ENCODE measurements at regions not wholly inside any gene's neighbourhood (a gene's known extent, or its start where the extent isn't known, plus 50 kb on each side); places are given as distances from the start of the nearest gene placed in this dataset.

DNA sequence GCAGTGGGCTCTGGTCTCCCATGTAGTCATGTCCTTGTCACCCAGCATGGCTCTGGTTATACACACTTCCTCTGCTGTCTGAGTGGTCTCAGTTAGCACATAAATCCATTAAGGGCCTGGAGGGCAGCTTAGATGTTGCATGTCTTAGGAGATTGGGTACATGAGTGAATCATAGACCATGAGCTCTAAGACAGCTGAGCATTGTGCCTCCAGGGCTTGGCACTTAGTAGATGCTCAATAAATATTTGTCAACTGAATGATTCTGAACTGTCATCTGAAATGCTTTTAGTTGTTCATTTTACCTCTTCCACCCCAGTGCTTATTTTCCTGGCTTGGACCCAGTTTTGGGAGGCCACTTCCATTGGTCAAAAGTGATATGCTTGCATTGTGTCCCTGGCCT lies 135.6 kb downstream of the BOD1 start:
- no peak overlapping the region for H2AFZ ChIP-seq (ENCODE audit: low read length)
- no peaks in the 10 kb centered on the region for H3F3A ChIP-seq (ENCODE audit: insufficient read depth, low read length)
- no peaks in the 10 kb centered on the region for H3K36me3 ChIP-seq (ENCODE audit: insufficient read depth, low read length)
- no peak overlapping the region for H3K9ac ChIP-seq (ENCODE audit: low read length)
- H3K79me2 ChIP-seq (ENCODE audit: insufficient read depth, low read length), result no peaks in the 10 kb centered on the region
- H4K20me1 ChIP-seq (ENCODE audit: insufficient read depth, low read length), result no peaks in the 10 kb centered on the region
- no peak overlapping the region for H3K4me3 ChIP-seq (ENCODE audit: low read depth, low read length, poor library complexity, severe bottlenecking)
- no peaks in the 10 kb centered on the region for H3K9me2 ChIP-seq (ENCODE audit: low read depth, low read length)
- H3K27ac ChIP-seq (ENCODE audit: low read depth, low read length, poor library complexity, severe bottlenecking), result no peak overlapping the region
- no peak for TF ChIP-seq EZH2 (IDR thresholded peaks at IDR 0.05; ENCODE audit: borderline replicate concordance, low read length)
- TF ChIP-seq, protein P1, sequence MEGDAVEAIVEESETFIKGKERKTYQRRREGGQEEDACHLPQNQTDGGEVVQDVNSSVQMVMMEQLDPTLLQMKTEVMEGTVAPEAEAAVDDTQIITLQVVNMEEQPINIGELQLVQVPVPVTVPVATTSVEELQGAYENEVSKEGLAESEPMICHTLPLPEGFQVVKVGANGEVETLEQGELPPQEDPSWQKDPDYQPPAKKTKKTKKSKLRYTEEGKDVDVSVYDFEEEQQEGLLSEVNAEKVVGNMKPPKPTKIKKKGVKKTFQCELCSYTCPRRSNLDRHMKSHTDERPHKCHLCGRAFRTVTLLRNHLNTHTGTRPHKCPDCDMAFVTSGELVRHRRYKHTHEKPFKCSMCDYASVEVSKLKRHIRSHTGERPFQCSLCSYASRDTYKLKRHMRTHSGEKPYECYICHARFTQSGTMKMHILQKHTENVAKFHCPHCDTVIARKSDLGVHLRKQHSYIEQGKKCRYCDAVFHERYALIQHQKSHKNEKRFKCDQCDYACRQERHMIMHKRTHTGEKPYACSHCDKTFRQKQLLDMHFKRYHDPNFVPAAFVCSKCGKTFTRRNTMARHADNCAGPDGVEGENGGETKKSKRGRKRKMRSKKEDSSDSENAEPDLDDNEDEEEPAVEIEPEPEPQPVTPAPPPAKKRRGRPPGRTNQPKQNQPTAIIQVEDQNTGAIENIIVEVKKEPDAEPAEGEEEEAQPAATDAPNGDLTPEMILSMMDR (IDR thresholded peaks at IDR 0.05; ENCODE audit: low read length), result no peak
- H3K4me1 ChIP-seq (ENCODE audit: insufficient read depth, low read length, severe bottlenecking), result no peaks in the 10 kb centered on the region
- no peaks in the 10 kb centered on the region for H3K9me3 ChIP-seq (ENCODE audit: low read length)
- 0 out of 2 replicates have a peak, but pooled peaks cover 2% of the 10 kb centered on the region for H3K27me3 ChIP-seq (ENCODE audit: insufficient read depth, low read length)
- no peak overlapping the region for H3K4me2 ChIP-seq (ENCODE audit: low read length)

DNA sequence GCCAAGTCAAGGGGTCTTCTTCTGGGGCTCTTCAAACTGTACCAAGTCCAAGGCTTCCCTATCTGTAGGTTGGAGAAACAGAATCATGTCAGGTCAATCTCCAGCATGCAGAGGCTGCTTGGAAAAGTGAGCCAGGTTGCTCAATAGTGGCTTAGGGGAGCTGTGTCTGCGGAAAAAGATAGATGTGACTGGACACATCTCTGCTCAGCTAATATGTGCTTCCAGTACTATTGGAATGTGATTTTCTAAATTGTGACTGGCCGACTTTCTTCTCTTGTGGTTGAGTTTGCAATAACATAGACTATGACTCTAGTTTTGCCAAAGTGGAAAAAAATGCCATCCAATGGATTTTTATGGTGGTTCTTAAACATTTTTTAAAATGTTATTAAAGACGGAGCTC lies 136.7 kb downstream of the BOD1 start:
- no peak overlapping the region for H3K4me2 ChIP-seq (ENCODE audit: low read length)
- H3K4me1 ChIP-seq (ENCODE audit: insufficient read depth, low read length, severe bottlenecking), result no peaks in the 10 kb centered on the region

DNA sequence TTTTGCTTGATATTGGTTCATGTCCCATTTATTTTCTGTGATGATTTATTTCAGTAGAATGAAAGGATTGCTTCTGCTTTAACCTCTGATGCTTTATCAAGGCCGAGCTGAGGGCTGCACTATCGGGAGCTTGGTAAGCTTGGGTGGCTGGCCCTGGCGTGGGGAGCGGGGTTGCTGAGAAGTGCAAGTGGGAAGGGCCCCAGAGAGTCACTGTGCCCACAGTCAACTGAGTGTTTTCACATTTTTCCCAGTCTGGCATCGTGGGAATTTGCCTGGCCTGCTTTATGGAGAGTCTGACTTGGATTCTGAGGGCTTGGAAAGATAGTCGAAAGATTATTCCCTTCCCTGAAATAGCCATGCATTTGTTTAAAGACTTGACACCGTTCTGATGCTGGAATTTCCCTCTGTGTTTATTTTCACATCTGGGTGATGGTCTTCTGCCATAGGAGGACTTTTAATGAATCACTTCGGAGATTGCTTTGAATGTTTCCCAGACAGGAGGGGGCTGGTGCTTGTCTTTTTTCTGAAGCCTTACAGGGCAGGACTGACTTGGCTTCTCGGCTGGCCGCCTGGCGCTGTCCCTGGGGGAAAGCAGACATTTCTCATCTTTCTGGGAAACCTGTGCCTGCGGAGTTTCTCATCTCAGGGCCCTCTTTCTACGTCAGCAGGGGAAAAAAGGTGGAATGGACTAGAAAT lies 139.0 kb downstream of the BOD1 start:
- Histone ChIP-seq H3K27me3 (ENCODE audit: insufficient read depth, low read length) (0 out of 2 replicates have a peak, but pooled peaks cover 2% of the 10 kb centered on the region), H2AFZ (ENCODE audit: low read length) (no peak overlapping the region), H3F3A (ENCODE audit: insufficient read depth, low read length) (no peaks in the 10 kb centered on the region), H3K79me2 (ENCODE audit: insufficient read depth, low read length) (no peaks in the 10 kb centered on the region), H3K27ac (ENCODE audit: low read depth, low read length, poor library complexity, severe bottlenecking) (no peak overlapping the region), H3K36me3 (ENCODE audit: insufficient read depth, low read length) (no peaks in the 10 kb centered on the region), H3K9me3 (ENCODE audit: low read length) (no peaks in the 10 kb centered on the region), H3K9me2 (ENCODE audit: low read depth, low read length) (no peaks in the 10 kb centered on the region), H3K4me2 (ENCODE audit: low read length) (no peak overlapping the region), H3K4me3 (ENCODE audit: low read depth, low read length, poor library complexity, severe bottlenecking) (no peak overlapping the region), H3K4me1 (ENCODE audit: insufficient read depth, low read length, severe bottlenecking) (no peaks in the 10 kb centered on the region), H3K9ac (ENCODE audit: low read length) (no peak overlapping the region), H4K20me1 (ENCODE audit: insufficient read depth, low read length) (no peaks in the 10 kb centered on the region)
- TF ChIP-seq, protein P1 (IDR thresholded peaks at IDR 0.05; ENCODE audit: low read length), result no peak
- TF ChIP-seq EZH2 (IDR thresholded peaks at IDR 0.05; ENCODE audit: borderline replicate concordance, low read length), result no peak

More for the DNA sequence above, 136.7 kb downstream of the BOD1 start:
- Histone ChIP-seq H3K9me2 (ENCODE audit: low read depth, low read length) (no peaks in the 10 kb centered on the region), H2AFZ (ENCODE audit: low read length) (no peak overlapping the region), H3F3A (ENCODE audit: insufficient read depth, low read length) (no peaks in the 10 kb centered on the region), H3K36me3 (ENCODE audit: insufficient read depth, low read length) (no peaks in the 10 kb centered on the region), H3K9ac (ENCODE audit: low read length) (no peak overlapping the region), H3K9me3 (ENCODE audit: low read length) (no peaks in the 10 kb centered on the region), H4K20me1 (ENCODE audit: insufficient read depth, low read length) (no peaks in the 10 kb centered on the region), H3K27ac (ENCODE audit: low read depth, low read length, poor library complexity, severe bottlenecking) (no peak overlapping the region), H3K27me3 (ENCODE audit: insufficient read depth, low read length) (0 out of 2 replicates have a peak, but pooled peaks cover 2% of the 10 kb centered on the region), H3K4me3 (ENCODE audit: low read depth, low read length, poor library complexity, severe bottlenecking) (no peak overlapping the region), H3K79me2 (ENCODE audit: insufficient read depth, low read length) (no peaks in the 10 kb centered on the region)
- TF ChIP-seq, protein P1 (IDR thresholded peaks at IDR 0.05; ENCODE audit: low read length), result no peak
- TF ChIP-seq EZH2 (IDR thresholded peaks at IDR 0.05; ENCODE audit: borderline replicate concordance, low read length), result no peak

Data from OCI-LY1 (cell line).